HG02870 (cell line): ENCODE measurements at regions not wholly inside any gene's neighbourhood (a gene's known extent, or its start where the extent isn't known, plus 50 kb on each side); places are given as distances from the start of the nearest gene placed in this dataset.

Experiments
- ATAC-seq: cut with Tn5 transposase; IDR thresholded peaks from one replicate; pipeline ENCODE4 v1.9.1; 2021; ENCODE audit warnings: mild to moderate bottlenecking, moderate library complexity; ENCODE audit not compliant: unreplicated experiment

DNA sequence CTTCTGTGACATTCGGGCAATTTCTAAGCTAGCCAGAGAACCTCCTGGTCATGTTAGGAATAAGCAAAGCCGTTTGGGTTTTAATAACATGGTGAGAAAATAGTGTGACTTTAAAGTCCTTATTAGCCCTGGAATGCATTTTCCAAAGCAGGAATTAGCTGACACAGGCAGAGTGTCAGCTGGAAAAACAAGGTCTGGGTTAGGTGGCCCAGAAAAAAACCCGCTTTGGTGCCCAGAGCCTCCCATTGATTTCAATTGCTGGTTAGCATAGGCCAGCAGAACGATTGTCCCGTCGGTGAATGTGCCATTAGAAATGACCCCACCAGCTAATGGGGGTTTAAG lies 62.1 kb upstream of the CPEB4 start:
- no peak for ATAC-seq

DNA sequence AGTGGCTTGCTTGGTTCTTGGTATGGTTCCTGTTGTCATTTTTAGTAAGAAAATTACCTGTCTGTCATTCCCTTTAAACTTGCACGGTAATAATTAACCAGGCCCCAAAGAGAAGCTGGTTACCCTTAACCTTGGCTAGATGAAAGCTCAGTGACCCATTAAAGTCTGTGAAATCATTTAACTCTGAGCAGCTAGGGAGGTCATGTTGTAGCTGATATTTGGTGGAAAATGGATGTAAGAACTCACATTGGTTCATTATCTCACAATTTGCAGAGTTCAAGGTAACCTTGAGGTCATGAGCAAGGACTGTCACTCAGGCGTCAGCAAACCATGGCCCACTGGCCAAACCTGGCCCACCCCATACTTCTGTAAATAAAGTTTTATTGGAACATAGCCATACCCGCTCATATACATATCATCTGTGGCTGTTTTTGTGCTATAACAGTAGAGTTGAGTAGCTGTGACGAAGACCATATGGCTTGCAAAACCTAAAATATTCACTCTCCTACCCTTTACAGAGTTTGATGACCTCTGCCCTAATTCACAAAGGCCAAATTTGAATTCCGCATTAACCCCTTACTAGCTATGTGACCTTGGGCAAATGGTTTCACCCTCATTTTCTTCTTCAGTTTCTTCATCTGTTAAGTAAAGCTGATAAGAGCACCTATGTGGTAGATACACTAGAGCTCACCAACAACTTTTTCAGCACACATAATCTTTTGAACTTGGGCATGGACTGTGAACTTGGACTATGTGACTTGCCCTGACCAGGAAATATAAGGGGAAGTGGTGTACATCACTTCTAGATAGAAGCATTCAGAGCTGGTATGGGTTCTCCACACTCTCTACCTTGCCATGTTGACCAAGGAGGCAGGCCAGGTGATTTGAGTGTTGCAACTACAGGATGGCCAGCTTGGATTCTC lies 61.5 kb upstream of the CPEB4 start:
- no peak for ATAC-seq

DNA sequence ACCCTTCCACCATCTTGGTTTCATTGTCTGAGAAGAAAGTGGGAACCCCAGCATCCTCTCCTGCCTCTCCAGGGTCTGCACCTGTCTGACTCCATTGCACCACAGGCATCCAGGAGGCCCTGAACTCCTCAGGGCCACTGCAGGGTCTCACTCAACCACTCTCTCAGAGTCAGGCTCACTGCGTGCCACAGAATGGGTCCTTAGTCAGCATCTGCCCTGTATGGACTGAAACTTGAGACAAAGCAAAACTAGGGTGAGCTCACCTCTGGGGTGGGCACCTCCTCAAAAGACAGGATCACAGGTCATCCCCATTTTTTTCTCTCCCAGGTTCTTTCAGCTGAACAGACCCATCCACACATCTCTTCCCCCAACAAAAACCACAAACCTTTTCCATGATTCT lies 59.2 kb upstream of the CPEB4 start:
- no peak for ATAC-seq

DNA sequence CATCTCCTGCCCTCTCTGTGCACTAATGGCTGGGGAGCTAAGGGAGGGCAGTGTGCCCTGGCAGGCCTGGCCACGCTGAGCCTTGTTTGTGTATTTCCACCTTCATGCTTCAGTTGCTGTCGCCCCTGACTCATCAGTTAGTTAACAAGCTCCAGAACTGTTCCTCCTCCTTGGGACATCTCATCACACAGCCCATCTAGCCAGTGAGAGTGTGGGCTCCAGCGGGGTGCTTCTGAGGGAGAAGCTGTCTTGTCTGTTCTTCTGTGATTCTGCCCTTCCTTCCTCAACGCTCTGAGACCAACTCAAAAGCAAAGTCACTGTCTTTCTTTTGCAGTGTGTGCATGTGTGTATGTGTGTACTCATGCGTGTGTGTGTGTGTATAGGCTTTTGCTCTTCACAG lies 58.3 kb upstream of the CPEB4 start:
- ATAC-seq: no peak

DNA sequence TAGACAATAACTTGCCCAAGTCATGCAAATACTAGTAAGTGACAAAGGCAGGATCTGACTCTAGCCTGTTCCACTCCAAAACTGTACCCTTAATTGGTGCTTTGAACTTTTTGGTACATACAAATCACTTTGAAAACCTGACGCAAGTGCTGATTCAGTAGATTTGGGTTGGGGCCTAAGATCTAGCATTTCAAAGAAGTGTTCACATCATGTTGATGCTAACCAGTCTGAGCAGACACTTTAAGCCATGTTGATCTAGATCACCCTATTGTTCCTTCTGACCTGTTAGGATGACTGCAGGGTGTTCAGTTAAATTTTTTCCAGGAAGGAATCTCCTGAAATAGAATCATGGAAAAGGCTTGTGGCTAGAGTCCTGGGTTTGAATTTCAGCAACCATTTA lies 57.7 kb upstream of the CPEB4 start:
- ATAC-seq: no peak

DNA sequence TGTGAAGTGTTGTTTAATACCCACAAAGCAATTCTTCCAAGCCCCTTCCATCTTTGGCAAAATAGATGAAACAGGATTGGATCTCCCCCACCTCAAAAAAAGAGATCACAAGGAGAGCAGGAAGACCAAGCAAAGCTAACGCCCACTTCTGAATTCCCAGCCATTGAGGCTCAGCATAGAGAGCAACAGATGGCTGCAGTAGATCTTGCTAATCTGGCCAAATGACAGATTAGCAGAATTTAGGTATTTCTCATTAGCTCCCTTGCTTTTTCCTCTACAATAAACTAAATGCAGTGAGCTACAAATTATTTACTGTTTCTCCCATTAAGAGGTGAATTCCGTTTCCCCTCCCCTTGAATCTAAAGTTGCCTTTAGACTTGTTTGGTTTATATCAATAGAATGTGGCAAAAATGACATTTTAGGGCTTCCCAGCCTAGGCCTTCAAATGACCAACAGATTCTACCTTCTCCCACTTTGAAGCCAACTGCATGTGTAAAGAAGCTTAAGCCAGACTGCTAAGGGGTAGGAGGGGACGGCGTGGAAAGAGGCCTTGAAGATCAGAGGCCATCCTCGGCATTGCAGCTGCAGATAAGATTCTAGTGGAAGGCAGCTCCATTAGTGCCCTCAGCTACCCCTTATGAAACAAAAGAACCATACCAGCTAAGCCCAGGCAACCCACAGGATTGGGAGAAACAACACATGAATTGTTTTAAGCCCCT lies 56.8 kb upstream of the CPEB4 start:
- ATAC-seq: no peak

DNA sequence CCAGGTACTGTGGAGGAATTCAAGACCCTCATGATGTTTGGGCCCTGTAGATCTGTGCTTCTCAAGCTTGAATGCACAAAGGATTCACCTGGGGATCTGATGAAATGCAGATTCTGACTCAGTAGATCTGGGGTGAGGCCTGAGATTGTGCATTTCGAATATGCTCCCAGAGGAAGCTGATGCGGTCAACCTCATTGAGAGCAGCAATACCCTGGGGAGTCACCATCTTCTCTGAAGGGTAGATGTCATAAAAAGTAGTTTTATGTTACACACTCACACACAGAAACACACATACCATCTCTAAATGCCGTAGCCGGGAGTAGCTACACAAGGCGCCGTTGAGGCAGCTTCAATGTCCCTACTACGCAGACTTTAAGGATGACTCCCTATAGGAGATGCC lies 55.8 kb upstream of the CPEB4 start:
- ATAC-seq: no peak

DNA sequence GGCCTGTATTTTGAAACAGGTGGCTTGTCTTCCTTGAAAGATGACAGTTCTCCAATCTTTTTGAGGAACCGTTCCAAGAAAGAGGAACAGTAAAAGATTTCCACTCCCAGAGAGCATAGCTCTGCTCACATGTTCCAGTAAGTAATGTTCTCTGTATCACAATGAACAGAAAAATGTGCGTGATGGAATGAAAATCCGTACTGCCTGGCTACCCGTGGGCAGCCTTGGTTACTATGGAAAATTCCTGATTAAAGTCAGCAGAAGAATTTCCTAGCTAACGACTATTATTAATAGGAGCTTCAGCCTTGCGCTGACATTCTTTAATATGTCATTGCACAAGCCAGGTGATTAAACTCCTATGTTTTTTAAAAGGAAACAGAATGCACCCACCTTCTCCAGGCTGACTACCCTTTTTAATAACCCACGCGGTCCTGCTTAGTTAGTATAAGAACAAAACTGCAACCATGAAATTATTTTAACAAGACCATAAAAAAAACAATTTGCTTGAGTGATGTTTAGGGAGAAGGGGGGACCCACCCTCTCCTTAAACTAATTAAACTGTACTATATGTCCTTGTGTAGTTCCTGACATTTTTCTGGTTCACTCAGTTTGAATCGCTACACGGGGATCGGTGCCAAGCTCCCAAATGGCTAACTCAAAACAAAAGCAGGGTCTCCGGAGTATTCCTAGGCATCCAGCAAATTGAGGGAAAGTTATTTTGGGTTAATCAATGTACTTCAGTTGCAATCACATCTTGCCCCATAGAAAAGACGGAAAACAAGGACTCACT lies 54.8 kb upstream of the CPEB4 start:
- no peak for ATAC-seq

DNA sequence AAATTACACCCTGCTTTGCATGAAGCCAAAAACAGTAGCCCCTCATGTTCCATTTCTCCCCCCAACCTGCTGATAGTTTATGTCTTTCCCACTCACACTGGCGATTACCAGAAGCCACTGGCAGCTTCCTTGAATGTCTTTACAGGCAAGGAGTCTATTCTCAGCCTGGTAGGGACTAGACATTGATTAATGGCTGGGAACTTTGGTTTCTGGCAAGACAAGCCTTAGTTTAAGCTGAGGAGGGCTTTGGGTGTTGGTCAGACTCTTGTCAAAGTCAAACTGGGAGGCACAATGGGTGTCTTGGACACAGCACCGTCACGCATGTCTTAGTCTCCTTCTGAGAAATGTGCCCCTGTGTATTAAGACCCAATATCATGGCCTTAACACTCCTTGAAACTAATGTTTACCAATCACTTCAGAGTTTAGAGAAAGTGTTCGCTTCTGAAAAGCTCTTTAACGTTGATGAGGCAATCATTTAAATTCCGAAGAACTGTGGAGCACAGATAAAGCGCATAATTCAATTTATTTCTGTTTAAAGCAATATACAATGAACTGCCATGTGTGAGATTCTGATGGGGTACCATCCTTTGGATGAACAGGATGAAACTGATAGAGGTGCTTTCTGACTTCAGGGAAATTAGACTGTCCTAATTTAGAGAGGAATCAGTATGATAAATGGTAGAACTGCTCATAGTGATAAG lies 53.9 kb upstream of the CPEB4 start:
- no peak for ATAC-seq

DNA sequence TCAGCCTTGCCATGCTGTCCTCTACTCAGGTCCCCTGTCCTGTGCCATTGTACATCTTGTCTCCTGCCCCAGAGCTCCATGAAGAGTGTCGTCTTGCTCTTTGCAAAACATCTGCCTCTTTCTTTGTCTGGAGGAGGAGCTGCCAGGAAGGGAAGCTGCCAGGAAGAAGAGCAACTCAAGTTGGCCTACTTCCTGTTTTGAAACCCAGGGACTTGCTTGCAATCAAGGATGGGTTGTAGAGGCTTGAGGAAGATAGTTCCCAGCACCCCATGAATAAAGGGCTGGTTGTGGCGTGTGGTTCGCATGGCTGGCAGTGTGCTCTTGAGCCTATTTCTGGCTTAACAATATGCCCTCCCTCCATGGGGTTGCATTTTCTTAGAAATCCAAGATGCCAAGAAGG lies 53.0 kb upstream of the CPEB4 start:
- no peak for ATAC-seq

DNA sequence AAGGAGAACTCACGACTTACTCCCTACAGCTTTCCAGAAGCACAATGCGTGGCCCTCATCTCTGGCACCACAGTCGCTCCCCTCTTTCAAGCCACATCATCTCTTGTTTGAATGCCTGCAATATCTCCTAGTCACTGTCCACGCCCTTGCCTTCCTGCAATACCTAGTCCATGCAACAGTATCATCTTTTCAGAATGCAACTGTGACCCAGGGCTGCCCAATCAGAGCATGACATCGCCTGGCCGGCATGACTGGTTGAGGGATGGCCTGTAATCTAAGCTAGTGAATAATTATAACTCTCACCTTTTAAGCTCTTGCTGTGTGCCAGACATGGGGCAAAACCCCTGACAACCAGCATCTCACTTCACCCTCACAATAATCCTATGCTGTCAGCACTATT lies 52.5 kb upstream of the CPEB4 start:
- no peak for ATAC-seq

DNA sequence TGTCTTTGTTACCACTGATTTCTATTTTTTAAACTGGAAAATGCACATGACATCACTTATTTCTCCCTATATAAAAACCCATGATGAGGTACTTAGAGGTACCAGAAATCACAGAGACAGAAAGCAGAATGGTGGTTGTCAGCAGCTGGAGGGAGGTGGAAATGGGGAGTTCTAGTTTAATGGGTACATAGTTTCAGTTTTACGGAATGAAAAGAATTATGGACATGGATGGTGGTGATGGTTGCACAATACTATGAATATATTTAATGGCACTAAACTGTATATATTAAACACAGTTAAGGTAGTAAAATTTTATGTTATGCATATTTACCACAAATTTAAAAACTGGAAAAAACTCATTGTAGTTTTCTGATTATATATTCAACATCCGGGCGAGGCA lies 50.5 kb upstream of the CPEB4 start:
- ATAC-seq: no peak
